PC-3 (cell line): ENCODE measurements at regions not wholly inside any gene's neighbourhood (a gene's known extent, or its start where the extent isn't known, plus 50 kb on each side); places are given as distances from the start of the nearest gene placed in this dataset.

ENCODE experiments used
- CTCF ChIP-seq: fragments of 300-600 bp; sonication (generic); conservative IDR thresholded peaks from 2 replicates; pipeline ENCODE4 v1.5.1; 2017; ENCODE audit warnings: antibody characterized with exemption, low read depth, mild to moderate bottlenecking, low read length
- EZH2 ChIP-seq: fragments of 300-600 bp; sonication (generic); IDR thresholded peaks from one replicate; pipeline ENCODE4 v1.6.1; 2017; ENCODE audit warnings: antibody characterized with exemption, mild to moderate bottlenecking, low read length; ENCODE audit not compliant: unreplicated experiment
- EZH2phosphoT487 ChIP-seq: fragments of 300-600 bp; sonication (generic); IDR thresholded peaks from 2 replicates; pipeline ENCODE4 v1.6.1; 2018; ENCODE audit warnings: mild to moderate bottlenecking, antibody characterized with exemption, low read length, borderline replicate concordance

GRCh38 chr5:159405611-159406031 is 75.3 kb upstream of the IL12B start:
- TF ChIP-seq CTCF (no peak), EZH2 (no peak), EZH2phosphoT487 (no peak)
